ENCODE measurements at regions not wholly inside any gene's neighbourhood (a gene's known extent, or its start where the extent isn't known, plus 50 kb on each side); places are given as distances from the start of the nearest gene placed in this dataset.
"Not testable (repeated sequence)": the region's sequence is repeated elsewhere in the genome, so short reads cannot be mapped to it uniquely, and the experiment has no call there.

DNA sequence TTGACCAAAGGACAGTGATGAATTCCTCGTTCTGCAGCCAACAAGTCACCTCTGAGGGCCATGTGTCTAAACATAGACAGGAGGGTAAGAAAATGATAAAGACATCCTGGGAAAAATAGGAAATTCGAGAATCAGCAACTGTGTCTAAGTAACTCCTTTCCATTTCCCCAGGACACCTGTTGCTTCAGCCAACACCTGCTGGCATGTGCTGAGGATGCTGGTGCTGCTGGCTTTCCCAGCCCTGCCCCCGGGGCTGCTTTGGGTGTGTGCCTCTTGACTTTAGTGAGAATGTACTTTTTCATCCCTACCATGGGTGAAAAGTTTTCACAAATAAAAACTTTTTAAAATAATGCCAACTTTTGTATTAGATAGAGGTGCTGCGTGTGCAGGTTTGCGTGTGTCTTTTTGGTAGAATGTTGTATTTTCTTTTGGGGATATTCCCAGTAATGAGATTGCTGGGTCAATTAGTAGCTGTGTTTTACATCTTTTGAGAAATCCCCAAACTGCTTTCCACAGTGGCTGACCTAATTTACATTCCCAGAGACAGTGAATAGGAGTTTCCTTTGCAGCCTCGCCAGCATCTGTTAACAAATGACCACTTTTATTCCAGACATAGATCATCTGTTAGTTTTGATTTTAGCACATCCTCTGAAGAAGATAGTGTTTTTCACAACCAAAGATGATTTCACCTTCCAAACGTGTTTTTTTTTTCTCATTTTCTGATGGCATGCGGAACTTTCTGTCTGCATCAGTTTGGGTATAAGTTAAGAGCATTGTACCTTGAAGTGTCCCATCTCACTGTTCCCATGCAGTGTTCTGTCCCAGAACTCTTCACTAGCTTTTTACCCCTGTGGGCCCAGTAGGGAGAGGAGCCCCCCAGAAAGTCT is 104.2 kb upstream of the ACBD5 start:
- DNase-seq: no peak

DNA sequence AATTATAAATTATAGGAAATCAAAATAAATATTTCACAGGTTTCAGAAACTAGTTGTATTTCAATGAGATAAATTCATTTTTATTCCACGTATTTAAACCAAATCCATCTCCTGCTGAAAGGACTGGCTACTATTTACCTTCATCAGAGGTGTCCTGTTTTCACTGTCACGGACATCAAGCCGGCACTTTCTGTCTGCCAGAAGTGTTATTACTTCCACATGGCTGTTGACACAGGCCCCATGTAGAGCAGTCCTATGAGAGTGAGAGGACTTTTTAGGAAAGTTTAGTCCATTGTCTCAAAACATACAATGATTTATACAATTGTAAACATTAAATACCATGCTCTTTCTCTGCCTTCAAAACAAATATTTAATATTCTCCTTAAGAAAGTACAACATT is 100.4 kb upstream of the ACBD5 start:
- no peak for DNase-seq

DNA sequence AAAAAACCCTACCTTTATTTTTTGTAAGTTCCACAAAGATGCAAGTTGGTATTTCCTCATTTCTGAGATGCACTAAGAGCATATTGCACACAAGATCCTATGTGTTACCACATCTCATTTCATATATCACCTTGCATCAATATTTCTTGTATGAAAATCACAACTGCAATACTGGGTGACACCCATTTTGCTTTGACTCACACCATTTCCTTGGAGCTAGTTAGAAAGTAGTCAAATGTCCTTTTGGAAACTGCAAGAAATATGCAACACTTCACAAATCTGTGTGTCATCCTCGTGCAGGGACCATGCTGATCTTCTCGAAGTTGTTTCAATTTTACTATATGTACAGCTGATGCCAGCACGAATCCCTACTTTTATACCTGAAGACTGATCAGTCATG is 94.6 kb upstream of the ACBD5 start:
- not testable (repeated sequence) for DNase-seq

DNA sequence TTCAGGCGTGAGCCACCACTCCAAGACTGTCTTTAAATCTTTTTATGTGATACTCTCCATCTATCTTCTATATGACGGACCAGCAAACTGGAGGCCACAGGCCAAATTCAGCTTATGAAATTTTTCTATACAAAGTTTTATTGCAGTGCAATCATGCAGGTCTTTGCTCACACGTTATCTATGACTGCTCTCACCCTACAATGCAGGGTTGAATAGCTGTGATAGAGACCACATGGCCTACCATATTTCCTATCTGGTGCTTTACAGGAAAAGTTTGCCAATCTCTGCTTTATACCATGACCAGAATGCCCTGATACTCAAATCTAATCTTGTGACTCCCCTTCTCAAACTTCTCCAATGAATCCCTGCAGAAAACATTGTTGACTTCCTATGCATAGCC is 89.5 kb upstream of the ACBD5 start:
- DNase-seq: no peak

DNA sequence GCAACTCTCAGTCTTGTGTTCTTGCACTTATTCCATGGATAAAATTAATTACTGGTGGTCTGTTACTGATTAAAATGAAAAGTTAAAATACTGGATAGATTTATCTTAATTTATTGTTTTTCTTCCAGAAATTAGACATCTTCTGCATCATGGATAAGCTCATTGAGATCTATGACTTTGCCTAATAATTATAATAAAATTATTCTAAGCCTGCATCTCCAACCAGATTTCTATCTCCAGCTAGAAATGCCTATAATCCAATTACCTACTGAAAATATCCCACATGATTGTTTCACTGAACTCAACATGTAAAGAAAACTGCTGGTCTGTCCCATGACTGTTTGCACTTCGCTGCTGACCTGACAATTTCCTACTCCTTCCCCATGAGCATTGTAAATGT is 88.3 kb upstream of the ACBD5 start:
- DNase-seq: no peak

DNA sequence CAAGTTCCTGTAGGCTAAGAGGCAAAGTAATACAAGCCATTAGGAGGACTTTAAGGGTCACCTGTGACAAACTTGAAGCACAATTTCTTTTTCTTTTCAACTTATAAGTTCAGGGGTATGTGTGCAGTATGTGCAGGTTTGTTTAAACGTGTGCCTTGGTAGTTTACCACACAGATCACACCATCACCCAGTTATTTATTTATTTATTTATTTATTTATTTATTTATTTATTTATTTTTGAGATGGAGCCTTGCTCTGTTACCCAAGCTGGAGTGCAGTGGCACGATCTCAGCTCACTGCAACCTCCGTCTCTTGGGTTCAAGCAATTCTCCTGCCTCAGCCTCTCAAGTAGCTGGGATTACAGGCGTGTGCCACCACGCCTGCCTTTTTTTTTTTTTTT is 86.2 kb upstream of the ACBD5 start:
- not testable (repeated sequence) for DNase-seq

DNA sequence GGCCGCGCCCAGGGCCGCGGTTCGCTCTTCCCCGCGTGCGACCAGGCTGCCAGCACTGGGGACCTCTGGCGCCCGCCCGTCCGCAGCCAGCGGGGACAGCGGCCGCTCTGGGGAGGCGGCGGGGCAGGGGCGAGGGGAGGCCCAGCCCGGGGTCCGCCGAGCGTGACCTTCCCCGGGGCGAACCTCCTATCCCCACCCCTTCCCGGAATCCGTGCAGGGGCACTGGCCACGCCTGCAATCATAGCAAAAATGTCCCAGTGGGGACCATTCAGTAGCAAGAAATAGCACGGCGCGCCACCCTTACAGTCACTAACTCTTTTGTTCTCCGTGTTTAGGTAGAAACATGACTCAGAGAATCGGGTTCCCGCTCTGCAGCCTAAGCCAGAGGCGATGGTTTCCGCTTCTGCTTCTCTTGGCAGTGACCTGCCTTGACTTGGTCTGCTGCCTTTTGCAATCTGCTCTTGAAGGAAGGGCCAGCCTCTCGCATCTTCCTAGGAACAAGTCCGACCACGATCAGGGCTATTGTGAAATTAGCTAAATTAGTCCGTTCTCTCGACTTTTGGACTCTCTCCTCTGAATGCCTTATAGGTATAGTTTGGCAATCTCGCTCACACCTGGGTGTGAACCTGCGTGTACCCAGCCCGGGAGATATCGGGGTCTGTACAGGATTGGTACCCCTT is 79.3 kb upstream of the ACBD5 start:
- no peak for DNase-seq

DNA sequence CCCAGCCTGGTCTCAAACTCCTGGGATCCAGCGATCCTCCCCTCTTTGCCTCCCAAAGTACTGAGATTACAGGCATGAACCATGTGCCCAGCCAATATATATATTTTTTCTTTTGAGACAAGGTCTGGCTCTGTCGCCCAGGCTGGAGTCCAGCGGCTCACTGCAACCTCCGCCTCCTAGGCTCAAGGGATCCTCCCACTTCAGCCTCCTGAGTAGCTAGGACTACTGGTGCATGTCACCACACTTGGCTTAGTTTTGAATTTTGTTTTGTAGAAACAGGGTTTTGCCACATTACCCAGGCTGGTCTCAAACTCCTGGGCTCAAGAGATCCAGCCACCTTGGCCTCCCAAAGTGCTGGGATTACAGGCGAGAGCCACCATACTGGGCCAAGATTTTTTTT is 78.5 kb upstream of the ACBD5 start:
- DNase-seq: not testable (repeated sequence)

DNA sequence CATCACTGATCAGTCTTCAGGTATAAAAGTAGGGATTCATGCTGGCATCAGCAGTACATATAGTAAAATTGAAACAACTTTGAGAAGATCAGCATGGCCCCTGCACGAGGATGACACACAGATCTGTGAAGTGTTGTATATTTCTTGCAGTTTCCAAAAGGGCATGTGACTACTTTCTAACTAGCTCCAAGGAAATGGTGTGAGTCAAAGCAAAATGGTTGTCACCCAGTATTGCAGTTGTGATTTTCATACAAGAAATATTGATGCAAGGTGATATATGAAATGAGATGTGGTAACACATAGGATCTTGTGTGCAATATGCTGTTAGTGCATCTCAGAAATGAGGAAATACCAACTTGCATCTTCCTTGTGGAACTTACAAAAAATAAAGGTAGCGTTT is 74.5 kb upstream of the ACBD5 start:
- DNase-seq: not testable (repeated sequence)

DNA sequence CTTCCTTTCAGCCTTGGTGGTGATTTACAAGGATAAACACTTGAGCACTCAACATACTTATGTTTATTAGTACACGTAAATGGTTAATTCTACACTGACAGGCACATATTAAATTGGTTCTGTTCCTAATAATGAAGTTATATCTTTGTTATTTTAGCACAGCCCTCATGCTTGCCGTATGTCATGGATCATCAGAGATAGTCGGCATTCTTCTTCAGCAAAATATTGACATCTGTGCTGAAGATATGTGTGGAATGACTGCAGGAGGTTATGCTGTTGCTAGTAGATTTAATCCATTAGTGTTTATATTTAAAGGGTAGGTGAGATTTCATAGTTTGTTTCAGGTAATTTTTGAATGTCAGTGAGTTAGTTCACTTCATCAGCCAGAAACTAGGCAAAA is 73.0 kb upstream of the ACBD5 start:
- not testable (repeated sequence) for DNase-seq

DNA sequence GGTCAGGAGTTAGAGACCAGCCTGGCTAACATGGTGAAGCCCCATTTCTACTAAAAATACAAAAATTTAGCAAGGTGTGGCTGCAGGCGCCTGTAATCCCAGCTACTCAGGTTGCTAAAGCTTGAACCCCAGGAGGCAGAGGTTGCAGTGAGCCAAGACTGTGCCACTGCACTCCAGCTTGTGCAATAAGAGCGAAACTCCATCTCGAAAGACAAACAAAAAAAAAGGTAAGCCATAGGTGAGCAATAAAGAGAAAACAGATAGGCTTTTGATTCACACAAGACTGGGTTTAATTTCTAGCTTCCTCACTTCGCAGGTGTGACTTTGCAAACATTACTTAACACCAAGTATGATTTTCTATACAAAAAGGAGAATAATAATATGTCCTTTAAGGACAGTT is 72.3 kb upstream of the ACBD5 start:
- DNase-seq: no peak

DNA sequence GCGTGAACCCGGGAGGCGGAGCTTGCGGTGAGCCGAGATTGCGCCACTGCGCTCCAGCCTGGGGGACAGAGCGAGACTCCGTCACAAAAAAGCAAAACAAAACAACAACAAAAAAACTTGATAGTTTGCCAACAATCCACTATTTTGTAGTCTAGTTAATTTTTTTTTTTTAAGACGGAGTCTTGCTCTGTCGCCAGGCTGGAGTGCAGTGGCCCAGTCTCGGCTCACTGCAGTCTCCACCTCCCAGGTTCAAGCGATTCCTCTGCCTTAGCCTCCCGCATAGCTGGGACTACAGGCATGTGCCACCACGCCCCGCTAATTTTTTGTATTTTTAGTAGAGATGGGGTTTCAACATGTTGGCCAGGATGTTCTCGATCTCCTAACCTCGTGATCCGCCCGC is 71.2 kb upstream of the ACBD5 start:
- DNase-seq: not testable (repeated sequence)

DNA sequence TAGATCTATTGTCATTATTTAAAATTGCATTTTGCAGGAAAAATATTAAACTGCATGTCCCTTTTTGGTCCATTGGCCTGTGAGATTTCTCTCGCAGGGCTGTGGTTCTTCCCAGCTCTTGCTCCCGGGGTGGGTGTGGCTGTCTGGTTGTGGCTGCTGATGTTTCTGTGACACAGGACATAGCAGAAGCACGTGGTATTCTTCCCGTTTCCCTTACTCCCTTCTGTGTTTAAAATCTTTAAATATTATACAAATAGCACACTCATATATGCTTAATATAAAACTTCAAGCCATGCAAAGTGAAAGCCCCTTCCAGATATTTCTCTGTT is 57.9 kb upstream of the ACBD5 start:
- not testable (repeated sequence) for DNase-seq

DNA sequence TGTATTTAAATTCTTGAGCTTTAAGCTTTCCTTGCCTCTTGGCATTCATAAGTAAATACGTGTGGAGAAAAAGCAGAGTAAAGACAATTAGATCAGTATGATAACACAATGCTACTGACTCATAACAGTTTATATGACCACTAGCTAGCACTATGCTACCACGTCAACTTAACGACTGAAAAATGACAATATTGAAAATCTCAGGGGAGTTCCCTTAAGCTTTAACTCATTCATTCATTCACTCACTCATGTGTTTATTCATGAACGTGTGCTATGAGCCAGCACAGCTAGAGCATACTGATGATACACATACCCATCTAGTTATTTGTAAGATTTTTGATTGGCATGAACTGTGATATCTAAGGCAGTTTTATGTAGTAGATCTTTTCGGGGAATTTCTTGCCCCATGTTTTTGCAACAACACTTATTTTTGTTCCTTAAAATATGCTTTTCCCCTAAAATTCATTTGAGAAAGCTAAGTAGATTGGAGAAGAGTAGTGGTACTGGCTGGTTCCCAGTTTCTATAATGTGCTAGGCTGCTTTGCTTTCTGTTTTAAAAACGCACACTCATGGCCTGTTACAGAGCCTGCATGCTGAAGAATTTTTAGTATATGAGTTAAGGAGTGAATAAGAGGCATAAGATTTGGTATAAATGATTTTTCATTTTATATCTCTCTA is 57.4 kb upstream of the ACBD5 start:
- no peak for DNase-seq

DNA sequence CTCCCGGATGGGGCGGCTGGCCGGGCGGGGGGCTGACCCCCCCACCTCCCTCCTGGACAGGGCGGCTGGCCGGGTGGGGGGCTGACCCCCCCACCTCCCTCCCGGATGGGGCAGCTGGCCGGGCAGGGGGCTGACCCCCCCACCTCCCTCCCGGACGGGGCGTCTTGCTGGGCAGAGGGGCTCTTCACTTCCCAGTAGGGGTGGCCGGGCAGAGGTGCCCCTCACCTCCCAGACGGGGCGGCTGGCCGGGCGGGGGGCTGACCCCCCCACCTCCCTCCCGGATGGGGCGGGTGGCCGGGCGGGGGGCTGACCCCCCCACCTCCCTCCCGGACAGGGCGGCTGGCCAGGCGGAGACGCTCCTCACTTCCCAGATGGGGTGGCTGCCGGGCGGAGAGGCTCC is 55.7 kb upstream of the ACBD5 start:
- not testable (repeated sequence) for DNase-seq

DNA sequence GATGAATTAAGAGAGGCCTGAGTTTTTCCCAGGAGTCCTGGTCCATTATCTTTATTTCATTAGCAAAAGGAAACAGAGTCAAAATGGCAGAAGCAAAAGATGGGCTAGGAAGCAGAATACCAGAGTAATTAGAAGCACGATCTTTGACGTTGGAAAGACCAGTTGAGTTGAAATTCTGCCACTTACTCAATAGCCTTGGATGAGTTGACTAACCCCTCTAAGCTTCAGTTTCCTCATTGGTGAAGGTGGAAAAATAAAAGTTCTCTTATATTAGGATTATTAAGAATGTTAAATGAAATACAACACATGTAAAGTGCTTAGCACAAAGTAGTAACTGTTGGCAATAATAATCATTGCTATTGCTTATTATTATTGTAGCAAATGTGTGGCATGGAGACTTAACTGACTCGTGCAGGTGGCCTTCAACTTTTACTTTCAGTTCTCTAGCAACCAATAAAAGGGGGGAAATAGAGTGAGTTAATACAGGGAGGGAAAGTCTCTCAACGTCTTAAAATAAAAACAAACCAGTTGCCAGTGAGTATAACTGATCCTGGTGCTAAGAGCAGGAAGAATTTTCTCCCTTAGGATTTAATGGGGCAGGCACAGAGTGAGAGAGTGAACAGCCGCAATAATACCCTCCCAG is 50.8 kb upstream of the ACBD5 start:
- not testable (repeated sequence) for DNase-seq
